ENCODE measurements at regions not wholly inside any gene's neighbourhood (a gene's known extent, or its start where the extent isn't known, plus 50 kb on each side); places are given as distances from the start of the nearest gene placed in this dataset.

DNA sequence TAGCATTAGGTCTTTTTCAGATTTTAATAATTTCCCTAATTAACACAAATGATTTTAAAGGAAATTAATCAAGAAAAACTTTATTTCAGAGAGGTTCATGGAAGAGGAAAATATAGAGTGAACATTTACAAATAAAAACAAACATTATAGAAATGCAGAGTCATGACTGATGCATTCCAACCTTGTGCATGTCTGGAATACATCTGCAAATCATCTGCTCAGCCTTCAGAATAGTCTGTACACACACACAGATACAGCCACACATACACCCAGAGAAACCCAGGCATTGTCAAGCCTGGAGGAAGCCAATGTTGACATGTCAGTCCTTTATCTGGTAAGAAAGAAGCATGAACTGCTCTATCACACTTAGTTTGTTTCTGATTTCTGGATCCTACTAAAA lies 61.3 kb upstream of the NFKB1 start:
- TF ChIP-seq, protein P1, sequence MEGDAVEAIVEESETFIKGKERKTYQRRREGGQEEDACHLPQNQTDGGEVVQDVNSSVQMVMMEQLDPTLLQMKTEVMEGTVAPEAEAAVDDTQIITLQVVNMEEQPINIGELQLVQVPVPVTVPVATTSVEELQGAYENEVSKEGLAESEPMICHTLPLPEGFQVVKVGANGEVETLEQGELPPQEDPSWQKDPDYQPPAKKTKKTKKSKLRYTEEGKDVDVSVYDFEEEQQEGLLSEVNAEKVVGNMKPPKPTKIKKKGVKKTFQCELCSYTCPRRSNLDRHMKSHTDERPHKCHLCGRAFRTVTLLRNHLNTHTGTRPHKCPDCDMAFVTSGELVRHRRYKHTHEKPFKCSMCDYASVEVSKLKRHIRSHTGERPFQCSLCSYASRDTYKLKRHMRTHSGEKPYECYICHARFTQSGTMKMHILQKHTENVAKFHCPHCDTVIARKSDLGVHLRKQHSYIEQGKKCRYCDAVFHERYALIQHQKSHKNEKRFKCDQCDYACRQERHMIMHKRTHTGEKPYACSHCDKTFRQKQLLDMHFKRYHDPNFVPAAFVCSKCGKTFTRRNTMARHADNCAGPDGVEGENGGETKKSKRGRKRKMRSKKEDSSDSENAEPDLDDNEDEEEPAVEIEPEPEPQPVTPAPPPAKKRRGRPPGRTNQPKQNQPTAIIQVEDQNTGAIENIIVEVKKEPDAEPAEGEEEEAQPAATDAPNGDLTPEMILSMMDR (IDR thresholded peaks at IDR 0.05) = no peak
- no peak for TF ChIP-seq POLR2A (IDR thresholded peaks at IDR 0.05)

Data from thyroid gland (tissue), 4 donors.